K562 (cell line): ENCODE measurements at regions not wholly inside any gene's neighbourhood (a gene's known extent, or its start where the extent isn't known, plus 50 kb on each side); places are given as distances from the start of the nearest gene placed in this dataset.

ENCODE experiments used
- ATAC-seq: fragments of 200-7000 bp; cut with Tn5 transposase; 3 replicates; pipeline ENCODE4 v1.9.1; 2020; ENCODE audit warnings: moderate library complexity
- BruUV-seq: library from RNA; stranded (reverse); fragments of 400-500 nt; replicated peaks from 2 replicates; lab custom pipeline; 2021; lab: Mats Ljungman, UMichigan
- CTCF ChIA-PET: fragments of 300-600 bp; formaldehyde crosslinking; extraction: SDS; loops from one replicate; lab custom pipeline; 2021; ENCODE audit warnings: low intra/inter-chr PET ratio; lab: Yijun Ruan, JAX
- POLR2A ChIA-PET: fragments of 300-600, 350-650 bp; sonication (Branson Sonifier 250); formaldehyde crosslinking; extraction: SDS; loops from one replicate; lab custom pipeline; 2021; ENCODE audit warnings: antibody characterized with exemption, inconsistent platforms; lab: Yijun Ruan, JAX
- DNase-seq, 4 experiments: peaks; one replicate each; pipeline versions ENCODE4 v3.0.0 to v3.0.0-alpha.2; 2011 to 2018; ENCODE audit warnings: low spot score in 3 of 4, mixed read lengths in 3 of 4; ENCODE audit errors: extremely low read depth in 1 of 4
- FAIRE-seq: peaks from 2 replicates; lab custom pipeline; 2011; peaks lifted over from hg19 to GRCh38; lab: Jason Lieb, UNC
- H2AFZ ChIP-seq: 2 replicates; pipeline ENCODE4 v1.6.0; 2011; ENCODE audit warnings: low read depth, low read length, control low read depth, inconsistent platforms
- H3K27ac ChIP-seq: fragments of 200-600 bp; 3 replicates; pipeline ENCODE4 v1.8.0; 2011; ENCODE audit warnings: low read depth, mild to moderate bottlenecking, control low read depth, inconsistent platforms, low read length, moderate library complexity, mixed read lengths; ENCODE audit errors: extremely low read depth
- H3K27me3 ChIP-seq, 2 experiments: fragments of 300-600 bp in 1 of 2; 2 replicates in 1 of 2; 3 replicates in 1 of 2; pipeline versions ENCODE4 v1.6.0 to v1.8.0; 2011; ENCODE audit warnings: inconsistent platforms in 2 of 2, low read length in 2 of 2, mild to moderate bottlenecking in 1 of 2, mixed read lengths in 1 of 2, moderate library complexity in 1 of 2; ENCODE audit not compliant: control insufficient read depth in 2 of 2, insufficient read depth in 2 of 2
- H3K36me3 ChIP-seq: fragments of 300-600 bp; 3 replicates; pipeline ENCODE4 v1.8.0; 2011; ENCODE audit warnings: mild to moderate bottlenecking, low read length, inconsistent platforms; ENCODE audit not compliant: control insufficient read depth, insufficient read depth
- H3K4me1 ChIP-seq, 2 experiments: fragments of 200-600 bp in 1 of 2; replicated peaks in 1 of 2; 2 replicates in 1 of 2; 3 replicates in 1 of 2; pipeline versions ENCODE4 v1.5.1 to v1.8.0; 2011; ENCODE audit warnings: inconsistent platforms in 2 of 2, low read length in 2 of 2, mild to moderate bottlenecking in 1 of 2, mixed read lengths in 1 of 2, moderate library complexity in 1 of 2; ENCODE audit not compliant: control insufficient read depth in 2 of 2, insufficient read depth in 2 of 2
- H3K4me2 ChIP-seq: 2 replicates; pipeline ENCODE4 v1.6.1; 2011; ENCODE audit warnings: low read length, control low read depth, inconsistent platforms, mixed read lengths; ENCODE audit not compliant: insufficient read depth
- H3K4me3 ChIP-seq: fragments of 200-600 bp; sonication (generic), shearing (Covaris generic); 2 replicates; pipeline ENCODE4 v1.5.1; 2016; ENCODE audit warnings: control low read depth, inconsistent platforms
- H3K79me2 ChIP-seq: fragments of 200-600 bp; 3 replicates; pipeline ENCODE4 v1.8.0; 2011; ENCODE audit warnings: low read length, inconsistent platforms; ENCODE audit not compliant: control insufficient read depth, insufficient read depth
- H3K9ac ChIP-seq, 2 experiments: 2 replicates each; pipeline versions ENCODE4 v1.6.0 to v1.6.1; 2011; ENCODE audit warnings: low read depth in 2 of 2, low read length in 2 of 2, control low read depth in 1 of 2, inconsistent platforms in 1 of 2, mild to moderate bottlenecking in 1 of 2, mixed read lengths in 1 of 2; ENCODE audit not compliant: insufficient read depth in 1 of 2
- H3K9me1 ChIP-seq: one replicate; pipeline ENCODE4 v1.6.0; 2011; ENCODE audit warnings: inconsistent platforms, mild to moderate bottlenecking, low read length, moderate library complexity; ENCODE audit not compliant: control insufficient read depth, insufficient read depth
- H3K9me3 ChIP-seq: replicated peaks from 2 replicates; pipeline ENCODE4 v1.5.1; 2011; ENCODE audit warnings: low read depth, low read length, inconsistent platforms; ENCODE audit not compliant: control insufficient read depth, insufficient read depth
- H4K20me1 ChIP-seq: replicated peaks from 2 replicates; pipeline ENCODE4 v1.6.1; 2011; ENCODE audit warnings: low read length, inconsistent platforms, mixed read lengths; ENCODE audit not compliant: control insufficient read depth, insufficient read depth
- BCOR ChIP-seq: fragments of 450-650 bp; IDR thresholded peaks from 2 replicates; pipeline ENCODE4 v1.6.1; 2016
- CCAR2 ChIP-seq: fragments of 200-400 bp; formaldehyde crosslinking; IDR thresholded peaks from 2 replicates; pipeline ENCODE4 v1.6.1; 2017; ENCODE audit warnings: mild to moderate bottlenecking, low read depth, low read length
- CREB5 ChIP-seq: fragments of 250-450 bp; sonication (Bioruptor Pico); IDR thresholded peaks from 2 replicates; pipeline ENCODE4 v1.5.0; 2020; ENCODE audit warnings: mild to moderate bottlenecking
- EP400 ChIP-seq: fragments of 450-650 bp; IDR thresholded peaks from 2 replicates; pipeline ENCODE4 v1.6.1; 2017; ENCODE audit warnings: antibody characterized with exemption, mild to moderate bottlenecking, moderate library complexity
- GATA2 ChIP-seq: sonication (generic); formaldehyde crosslinking; IDR thresholded peaks from 2 replicates; pipeline ENCODE4 v1.4.0; 2020; ENCODE audit warnings: mild to moderate bottlenecking, missing genetic modification reagents
- NFE2L1 ChIP-seq: fragments of 450-650 bp; IDR thresholded peaks from 2 replicates; pipeline ENCODE4 v1.6.1; 2016; ENCODE audit warnings: missing genetic modification characterization, low read depth, mild to moderate bottlenecking, missing compliant biosample characterization, moderate library complexity, borderline replicate concordance
- POLR2A ChIP-seq: fragments of 450-650 bp; conservative IDR thresholded peaks from 2 replicates; pipeline ENCODE4 v1.6.1; 2016
- SMARCA4 ChIP-seq: fragments of 450-650 bp; IDR thresholded peaks from 2 replicates; pipeline ENCODE4 v1.6.1; 2016
- TBL1XR1 ChIP-seq, 2 experiments: IDR thresholded peaks; 2 replicates each; pipeline ENCODE4 v1.6.1; 2012; ENCODE audit warnings: improper control_type of control experiment in 2 of 2, low read length in 2 of 2, mild to moderate bottlenecking in 1 of 2
- YY1 ChIP-seq, 3 experiments: IDR thresholded peaks; 2 replicates each; pipeline ENCODE4 v1.6.1; 2011; ENCODE audit warnings: low read length in 2 of 3, mild to moderate bottlenecking in 2 of 3, moderate library complexity in 2 of 3, borderline replicate concordance in 1 of 3, control low read depth in 1 of 3, low read depth in 1 of 3; ENCODE audit not compliant: insufficient read depth in 3 of 3, insufficient replicate concordance in 2 of 3, control insufficient read depth in 1 of 3, insufficient read length in 1 of 3; ENCODE audit errors: extremely low read depth in 1 of 3
- ZBTB11 ChIP-seq, 3 experiments: fragments of 200-800 bp in 1 of 3; fragments of 250-450 bp in 1 of 3; fragments of 450-650 bp in 1 of 3; sonication (Bioruptor Pico) in 1 of 3; sonication (Bioruptor generic) in 1 of 3; formaldehyde crosslinking in 1 of 3; IDR thresholded peaks; 2 replicates each; pipeline versions ENCODE4 v1.6.1 to v1.8.0; 2016 to 2022; ENCODE audit warnings: mild to moderate bottlenecking in 2 of 3, missing genetic modification characterization in 2 of 3, missing compliant biosample characterization in 1 of 3, moderate library complexity in 1 of 3
- ZMIZ1 ChIP-seq, 2 experiments: fragments of 150-350 bp in 1 of 2; IDR thresholded peaks; 2 replicates each; pipeline ENCODE4 v1.6.1; 2012 to 2016; ENCODE audit warnings: low read depth in 2 of 2, low read length in 2 of 2, mild to moderate bottlenecking in 1 of 2, moderate library complexity in 1 of 2
- ZNF324 ChIP-seq: fragments of 250-450 bp; sonication (Bioruptor Pico); IDR thresholded peaks from 2 replicates; pipeline ENCODE4 v1.4.0; 2020; ENCODE audit warnings: mild to moderate bottlenecking
- ZNF354B ChIP-seq: fragments of 250-450 bp; sonication (Bioruptor Pico); IDR thresholded peaks from 2 replicates; pipeline ENCODE4 v1.4.0; 2020
- ZNF699 ChIP-seq: fragments of 250-450 bp; sonication (Bioruptor Pico); IDR thresholded peaks from 2 replicates; pipeline ENCODE4 v1.8.0; 2021; ENCODE audit warnings: mild to moderate bottlenecking, moderate library complexity; ENCODE audit not compliant: insufficient replicate concordance
- ZNF778 ChIP-seq: fragments of 450-650 bp; formaldehyde crosslinking; IDR thresholded peaks from 2 replicates; pipeline ENCODE4 v1.4.0; 2020; ENCODE audit warnings: mild to moderate bottlenecking, moderate library complexity
- WGBS: fragments of 100-300 bp; shearing (Covaris generic); methylation state at CpG from one replicate; pipeline ENCODE4 v1.1.6; 2016; ENCODE audit warnings: low coverage, mixed read lengths; ENCODE audit not compliant: insufficient coverage; ENCODE audit errors: missing lambda C conversion rate; 5-methylcytosine and 5-hydroxymethylcytosine counted together
- in situ Hi-C: fragments of 300-500 bp; cut with MboI; formaldehyde crosslinking; loops from 4 replicates; pipeline ENCODE4 v1.15.0; 2018; ENCODE audit warnings: inconsistent platforms, mixed read lengths
- intact Hi-C: fragments of 100-400 bp; cut with micrococcal nuclease; formaldehyde crosslinking; loops from 2 replicates; pipeline ENCODE4 v1.14.2; 2022

- ATAC-seq (no peak), FAIRE-seq (no peak), DNase-seq (no peak)
- Histone ChIP-seq H3K4me1 (no peaks in the 10 kb centered on the region), H3K9ac (no peak overlapping the region), H3K27me3 (no peaks in the 10 kb centered on the region), H3K4me2 (no peak overlapping the region), H3K9me1 (no peaks in the 10 kb centered on the region), H3K27ac (no peak overlapping the region), H3K79me2 (no peaks in the 10 kb centered on the region), H3K4me3 (no peak overlapping the region), H2AFZ (no peak overlapping the region), H4K20me1 (no peaks in the 10 kb centered on the region), H3K36me3 (no peaks in the 10 kb centered on the region), H3K9me3 (no peaks in the 10 kb centered on the region)
- in situ Hi-C loops, result no loop called here
- POLR2A ChIA-PET, result no interaction called here
- TF ChIP-seq POLR2A (no peak), CCAR2 (no peak), ZNF699 (CRISPR knock-in tag) (no peak), TBL1XR1 (IDR thresholded peaks at IDR 0.05; ENCODE audit: low read length in 2 of 2) (no peak), CREB5 (CRISPR knock-in tag) (no peak), ZNF354B (CRISPR knock-in tag) (no peak), GATA2 (CRISPR knock-in tag) (no peak), SMARCA4 (no peak), NFE2L1 (no peak), EP400 (no peak), BCOR (no peak), ZNF778 (CRISPR knock-in tag) (no peak), YY1 (IDR thresholded peaks at IDR 0.05; ENCODE audit: borderline replicate concordance in 1 of 3, control insufficient read depth in 1 of 3, extremely low read depth in 1 of 3, insufficient read depth in 3 of 3, insufficient read length in 1 of 3, insufficient replicate concordance in 2 of 3, low read depth in 1 of 3, low read length in 2 of 3) (no peak), ZNF324 (CRISPR knock-in tag) (no peak), ZMIZ1 (IDR thresholded peaks at IDR 0.05; ENCODE audit: low read depth in 2 of 2, low read length in 2 of 2) (no peak), ZBTB11 (CRISPR knock-in tag; IDR thresholded peaks at IDR 0.05) (no peak)
- BruUV-seq, result no TSS peak
- intact Hi-C loops, result no loop called here
- CTCF ChIA-PET, result no interaction called here
- WGBS, result 0% methylated on average over 2 of the region's 2 CpGs
Observed at GRCh38 chr17:70642059-70642458, 472.7 kb downstream of the KCNJ2 start.
